ENCODE measurements at regions not wholly inside any gene's neighbourhood (a gene's known extent, or its start where the extent isn't known, plus 50 kb on each side); places are given as distances from the start of the nearest gene placed in this dataset.
"Not testable (repeated sequence)": the region's sequence is repeated elsewhere in the genome, so short reads cannot be mapped to it uniquely, and the experiment has no call there.

- H3K9me3 Mint-ChIP-seq (ENCODE audit: unreplicated experiment): no peaks in the 10 kb centered on the region
- DNase-seq (ENCODE audit: low spot score): no peak
- TF ChIP-seq CTCF (IDR thresholded peaks at IDR 0.05; ENCODE audit: unreplicated experiment): no peak
- H3K27ac Mint-ChIP-seq (ENCODE audit: unreplicated experiment): no peak overlapping the region
- H3K4me1 Mint-ChIP-seq (ENCODE audit: unreplicated experiment): peaks cover 3% of the 10 kb centered on the region
- H3K36me3 Mint-ChIP-seq (ENCODE audit: low read depth, unreplicated experiment): no peaks in the 10 kb centered on the region
- H3K4me3 Mint-ChIP-seq (ENCODE audit: unreplicated experiment): no peak overlapping the region
- no peaks in the 10 kb centered on the region for H3K27me3 Mint-ChIP-seq (ENCODE audit: unreplicated experiment)
Measured at GRCh38 chr7:25596443-25596842, 368.2 kb upstream of the NPVF start.

DNA sequence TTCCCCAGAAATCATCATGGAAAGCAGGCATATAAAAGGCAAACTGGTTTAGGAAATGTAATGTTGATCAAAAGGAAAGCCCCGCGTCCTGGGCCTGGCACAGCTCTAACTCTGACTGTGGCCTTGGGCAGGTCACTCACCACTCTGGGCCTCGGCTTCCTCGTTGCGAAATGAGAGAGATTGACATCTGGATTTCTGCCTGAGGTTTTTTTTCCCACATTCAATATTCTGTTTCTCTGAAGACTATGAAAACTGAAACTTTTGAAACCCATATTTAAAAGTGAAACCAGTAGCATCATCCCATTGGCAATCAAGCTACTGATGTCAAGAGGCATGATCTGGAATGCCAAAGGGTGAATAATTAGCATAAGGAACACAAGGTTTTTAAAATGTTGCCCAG is 369.7 kb upstream of the NPVF start:
- DNase-seq (ENCODE audit: low spot score): no peak
- H3K27me3 Mint-ChIP-seq (ENCODE audit: unreplicated experiment): no peaks in the 10 kb centered on the region
- H3K27ac Mint-ChIP-seq (ENCODE audit: unreplicated experiment): no peak overlapping the region
- no peak overlapping the region for H3K4me3 Mint-ChIP-seq (ENCODE audit: unreplicated experiment)
- peaks cover 3% of the 10 kb centered on the region for H3K4me1 Mint-ChIP-seq (ENCODE audit: unreplicated experiment)
- no peaks in the 10 kb centered on the region for H3K36me3 Mint-ChIP-seq (ENCODE audit: low read depth, unreplicated experiment)
- TF ChIP-seq CTCF (IDR thresholded peaks at IDR 0.05; ENCODE audit: unreplicated experiment): no peak
- H3K9me3 Mint-ChIP-seq (ENCODE audit: unreplicated experiment): no peaks in the 10 kb centered on the region

DNA sequence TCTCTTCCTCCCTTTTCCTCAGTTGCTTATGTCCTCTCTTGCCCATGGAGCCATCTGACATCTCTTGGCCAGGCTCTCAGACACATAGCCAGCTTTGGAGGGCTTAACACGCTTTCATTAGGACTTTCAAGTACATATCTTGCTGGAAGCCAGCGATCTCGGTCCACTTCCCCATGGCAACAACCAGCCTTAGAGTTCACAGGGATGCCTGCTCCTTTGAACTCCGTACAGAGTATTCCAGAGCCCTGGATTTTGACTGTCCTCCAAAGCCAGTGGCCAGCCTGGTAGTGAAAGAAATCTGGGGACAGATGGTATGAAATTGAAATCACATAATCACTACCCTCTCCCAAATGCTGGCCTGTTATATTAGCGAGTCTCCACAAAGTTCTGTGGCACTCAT is 370.5 kb upstream of the NPVF start:
- Mint-ChIP-seq H3K4me1 (ENCODE audit: unreplicated experiment) (peaks cover 3% of the 10 kb centered on the region), H3K27me3 (ENCODE audit: unreplicated experiment) (no peaks in the 10 kb centered on the region)

GRCh38 chr7:25600262-25600920 is 372.1 kb upstream of the NPVF start:
- Mint-ChIP-seq H3K27ac (ENCODE audit: unreplicated experiment) (no peak overlapping the region), H3K4me1 (ENCODE audit: unreplicated experiment) (peaks cover 3% of the 10 kb centered on the region), H3K9me3 (ENCODE audit: unreplicated experiment) (no peaks in the 10 kb centered on the region), H3K36me3 (ENCODE audit: low read depth, unreplicated experiment) (no peaks in the 10 kb centered on the region), H3K27me3 (ENCODE audit: unreplicated experiment) (no peaks in the 10 kb centered on the region), H3K4me3 (ENCODE audit: unreplicated experiment) (no peak overlapping the region)
- TF ChIP-seq CTCF (IDR thresholded peaks at IDR 0.05; ENCODE audit: unreplicated experiment): no peak
- DNase-seq (ENCODE audit: low spot score): no peak

More for the DNA sequence above, 370.5 kb upstream of the NPVF start:
- Mint-ChIP-seq H3K27ac (ENCODE audit: unreplicated experiment) (no peak overlapping the region), H3K9me3 (ENCODE audit: unreplicated experiment) (no peaks in the 10 kb centered on the region), H3K4me3 (ENCODE audit: unreplicated experiment) (no peak overlapping the region), H3K36me3 (ENCODE audit: low read depth, unreplicated experiment) (no peaks in the 10 kb centered on the region)
- TF ChIP-seq CTCF (IDR thresholded peaks at IDR 0.05; ENCODE audit: unreplicated experiment): no peak
- no peak for DNase-seq (ENCODE audit: low spot score)

DNA sequence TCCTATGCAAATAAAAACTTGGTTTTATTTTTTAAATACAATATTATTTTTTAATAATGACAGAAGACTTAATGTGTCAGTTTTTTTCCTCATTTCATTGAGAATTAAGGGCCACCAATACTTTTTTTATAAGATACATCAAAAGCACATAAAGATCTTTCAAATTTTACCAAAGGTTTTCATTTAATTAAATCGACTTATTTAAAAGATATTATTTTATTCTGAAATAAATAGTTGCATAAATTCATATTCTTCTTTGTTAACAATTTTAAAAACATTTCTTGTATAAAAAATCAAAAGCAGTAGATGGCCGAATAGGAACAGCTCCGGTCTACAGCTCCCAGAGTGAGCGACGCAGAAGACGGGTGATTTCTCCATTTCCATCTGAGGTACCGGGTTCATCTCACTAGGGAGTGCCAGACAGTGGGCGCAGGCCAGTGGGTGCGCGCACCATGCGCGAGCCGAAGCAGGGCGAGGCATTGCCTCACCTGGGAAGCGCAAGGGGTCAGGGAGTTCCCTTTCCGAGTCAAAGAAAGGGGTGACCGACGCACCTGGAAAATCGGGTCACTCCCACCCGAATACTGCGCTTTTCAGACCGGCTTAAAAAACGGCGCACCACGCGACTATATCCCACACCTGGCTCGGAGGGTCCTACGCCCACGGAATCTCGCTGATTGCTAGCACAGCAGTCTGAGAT is 374.6 kb upstream of the NPVF start:
- H3K36me3 Mint-ChIP-seq (ENCODE audit: low read depth, unreplicated experiment); H3K27me3 Mint-ChIP-seq (ENCODE audit: unreplicated experiment); DNase-seq (ENCODE audit: low spot score); H3K9me3 Mint-ChIP-seq (ENCODE audit: unreplicated experiment); H3K4me1 Mint-ChIP-seq (ENCODE audit: unreplicated experiment); H3K27ac Mint-ChIP-seq (ENCODE audit: unreplicated experiment): not testable (repeated sequence)
- peak overlapping the region; percentile 84 for H3K4me3 Mint-ChIP-seq (ENCODE audit: unreplicated experiment)

DNA sequence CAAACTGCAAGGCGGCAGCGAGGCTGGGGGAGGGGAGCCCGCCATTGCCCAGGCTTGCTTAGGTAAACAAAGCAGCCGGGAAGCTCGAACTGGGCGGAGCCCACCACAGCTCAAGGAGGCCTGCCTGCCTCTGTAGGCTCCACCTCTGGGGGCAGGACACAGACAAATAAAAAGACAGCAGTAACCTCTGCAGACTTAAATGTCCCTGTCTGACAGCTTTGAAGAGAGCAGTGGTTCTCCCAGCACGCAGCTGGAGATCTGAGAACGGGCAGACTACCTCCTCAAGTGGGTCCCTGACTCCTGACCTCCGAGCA is 375.1 kb upstream of the NPVF start:
- H3K4me1 Mint-ChIP-seq (ENCODE audit: unreplicated experiment); H3K9me3 Mint-ChIP-seq (ENCODE audit: unreplicated experiment); H3K27me3 Mint-ChIP-seq (ENCODE audit: unreplicated experiment); H3K4me3 Mint-ChIP-seq (ENCODE audit: unreplicated experiment); H3K27ac Mint-ChIP-seq (ENCODE audit: unreplicated experiment); H3K36me3 Mint-ChIP-seq (ENCODE audit: low read depth, unreplicated experiment); DNase-seq (ENCODE audit: low spot score): not testable (repeated sequence)
